ENCODE measurements at regions not wholly inside any gene's neighbourhood (a gene's known extent, or its start where the extent isn't known, plus 50 kb on each side); places are given as distances from the start of the nearest gene placed in this dataset.

DNA sequence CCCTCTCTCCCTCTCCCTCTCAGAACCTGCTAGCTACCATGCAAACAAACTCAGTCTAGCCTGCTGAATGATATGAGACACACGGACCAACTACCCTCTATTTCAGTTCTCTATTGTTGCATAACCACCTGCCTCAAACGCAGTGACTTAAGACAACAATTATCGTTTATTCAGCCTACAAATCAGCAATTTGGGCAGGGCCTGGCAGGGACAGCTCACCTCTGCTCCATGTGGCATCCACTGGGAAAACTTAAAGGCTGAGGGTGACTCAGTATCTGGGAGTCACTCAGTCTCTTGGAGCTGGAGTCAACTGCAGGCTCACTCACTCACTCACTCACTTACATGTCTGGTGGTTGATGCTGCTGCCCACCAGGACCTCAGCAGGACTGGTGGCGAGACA, 121.3 kb downstream of the SEC16B start:
- peak; percentile 77 for DNase-seq (ENCODE audit: low read depth)

DNA sequence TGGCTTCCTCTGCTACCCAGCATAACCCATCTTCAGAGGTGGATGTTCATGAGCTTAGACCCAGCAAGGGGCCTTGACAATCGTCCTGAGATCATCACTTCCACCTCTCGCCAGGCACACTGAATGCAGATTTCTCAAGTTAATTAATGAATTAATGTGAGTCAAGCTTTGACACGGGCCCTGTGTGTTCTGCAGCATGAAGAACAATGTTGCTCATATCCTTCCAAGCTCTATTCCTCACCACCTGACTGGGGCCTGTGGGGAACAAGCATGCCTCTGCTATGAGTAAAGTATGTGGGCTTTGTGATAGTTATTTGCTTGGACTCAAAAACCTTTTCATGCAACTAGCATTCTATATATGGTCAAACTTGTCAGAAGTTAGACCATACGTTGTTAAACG, 122.0 kb downstream of the SEC16B start:
- DNase-seq (ENCODE audit: low read depth), result peak; percentile 93

DNA sequence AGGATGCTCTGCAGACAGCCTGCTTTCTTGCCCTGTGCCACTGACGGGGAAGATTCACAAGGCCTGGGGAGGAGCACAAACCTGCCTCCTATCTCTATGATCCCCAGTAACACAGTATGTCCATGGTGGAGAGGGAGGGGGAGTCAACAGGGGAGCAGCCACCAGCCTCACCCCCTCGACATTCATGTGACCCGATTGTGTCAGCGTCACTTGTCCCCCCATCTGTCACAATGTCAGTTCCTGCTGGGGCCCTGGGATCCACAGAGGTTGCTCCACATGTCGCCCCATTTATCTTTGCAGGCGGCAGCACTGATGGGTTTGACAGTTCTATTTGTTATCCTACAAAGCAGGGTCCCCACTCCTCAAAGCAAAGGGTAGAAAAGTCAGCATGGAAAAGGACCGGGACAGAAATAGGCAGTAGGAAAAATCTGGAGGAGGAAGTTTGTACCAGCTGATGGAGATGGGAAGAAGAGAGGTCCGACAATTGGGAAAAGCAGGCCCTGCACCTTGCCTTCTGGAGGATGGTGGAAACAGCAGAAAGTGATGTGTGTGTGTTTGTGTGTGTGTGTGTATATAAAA, 130.9 kb downstream of the SEC16B start:
- no peak for DNase-seq (ENCODE audit: low read depth)

DNA sequence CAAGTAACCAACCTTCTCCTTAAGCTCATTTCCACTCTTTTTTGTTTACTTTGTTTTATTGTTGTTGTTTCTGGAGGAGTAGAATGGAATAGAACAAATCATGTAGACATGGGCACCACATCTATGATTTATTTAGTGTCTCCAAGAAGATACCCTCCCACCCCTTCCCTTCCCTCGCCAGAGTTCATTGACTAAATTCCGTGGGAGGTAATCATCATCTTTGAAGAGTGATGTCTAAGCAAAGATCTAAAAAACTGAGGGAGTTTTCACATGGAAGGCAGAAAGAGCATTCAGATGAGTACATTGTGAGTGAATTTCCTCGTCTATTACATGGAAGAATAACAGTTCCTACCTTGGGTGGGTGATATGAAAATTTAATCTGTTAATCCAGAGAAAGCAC, 136.2 kb downstream of the SEC16B start:
- no peak for DNase-seq (ENCODE audit: low read depth)

DNA sequence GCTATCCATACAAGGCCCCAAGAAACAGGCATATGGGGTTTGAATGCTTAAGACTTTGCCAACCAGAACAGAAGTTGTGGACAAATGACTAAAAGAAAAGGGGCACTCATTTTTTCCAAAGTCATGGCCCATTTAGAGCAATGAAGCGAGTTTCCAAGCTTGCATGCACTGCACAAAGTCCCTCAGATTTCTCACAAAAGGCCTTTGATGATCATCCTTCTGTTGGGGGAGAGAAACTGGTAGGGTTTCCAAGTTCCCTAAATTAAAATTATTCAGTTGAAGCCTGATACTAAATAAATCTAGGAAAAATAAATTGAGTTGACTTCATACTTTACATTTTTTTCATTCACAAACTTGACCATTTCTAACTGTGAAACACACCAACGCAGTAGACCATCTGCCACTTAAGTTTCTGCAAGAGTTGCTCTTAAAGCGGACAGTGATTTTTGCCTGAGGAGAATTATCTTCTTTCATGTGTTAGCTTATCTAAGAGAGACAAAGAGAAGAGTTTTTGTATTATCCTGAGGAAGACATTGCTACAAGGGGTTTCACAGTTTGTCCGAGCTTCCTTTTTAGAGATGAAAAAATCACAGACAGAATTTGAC, 139.2 kb downstream of the SEC16B start:
- no peak for DNase-seq (ENCODE audit: low read depth)

DNA sequence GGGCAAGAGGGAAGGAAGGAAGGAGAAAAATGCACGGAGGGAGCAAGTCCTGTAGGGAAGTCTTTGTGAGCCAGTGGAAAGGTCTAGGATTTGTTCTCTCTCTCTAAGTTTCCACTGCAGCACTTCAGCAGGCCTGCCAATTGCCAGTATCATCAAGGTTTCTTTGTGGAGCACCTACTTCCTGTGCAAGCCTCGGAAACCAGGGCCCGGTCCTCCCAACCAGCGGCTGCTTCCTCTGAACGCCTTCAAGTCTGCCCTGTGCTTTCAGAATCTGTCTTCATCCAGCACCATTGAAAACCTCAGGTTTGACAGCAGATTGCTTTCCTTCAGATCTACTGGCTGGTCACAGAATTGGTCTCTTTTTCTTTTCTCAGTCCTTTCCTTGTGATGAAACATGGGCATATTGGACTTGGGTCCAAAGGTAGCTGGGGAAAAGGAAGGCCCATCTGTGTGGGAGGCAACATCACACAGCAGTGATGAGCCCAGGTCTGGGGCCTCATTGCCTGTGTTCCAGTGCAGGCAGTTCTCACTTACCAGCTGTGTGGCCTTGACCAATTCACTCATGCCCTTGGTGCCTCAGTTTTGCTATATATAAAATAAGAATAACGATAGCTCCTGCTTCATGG, 144.5 kb downstream of the SEC16B start:
- DNase-seq (ENCODE audit: low read depth), result no peak

- no peak for DNase-seq (ENCODE audit: low read depth)
Measured at GRCh38 chr1:177824508-177824982, 145.3 kb downstream of the SEC16B start.

- no peak for DNase-seq (ENCODE audit: low read depth)
Measured at GRCh38 chr1:177820213-177820612, 149.6 kb downstream of the SEC16B start.

DNA sequence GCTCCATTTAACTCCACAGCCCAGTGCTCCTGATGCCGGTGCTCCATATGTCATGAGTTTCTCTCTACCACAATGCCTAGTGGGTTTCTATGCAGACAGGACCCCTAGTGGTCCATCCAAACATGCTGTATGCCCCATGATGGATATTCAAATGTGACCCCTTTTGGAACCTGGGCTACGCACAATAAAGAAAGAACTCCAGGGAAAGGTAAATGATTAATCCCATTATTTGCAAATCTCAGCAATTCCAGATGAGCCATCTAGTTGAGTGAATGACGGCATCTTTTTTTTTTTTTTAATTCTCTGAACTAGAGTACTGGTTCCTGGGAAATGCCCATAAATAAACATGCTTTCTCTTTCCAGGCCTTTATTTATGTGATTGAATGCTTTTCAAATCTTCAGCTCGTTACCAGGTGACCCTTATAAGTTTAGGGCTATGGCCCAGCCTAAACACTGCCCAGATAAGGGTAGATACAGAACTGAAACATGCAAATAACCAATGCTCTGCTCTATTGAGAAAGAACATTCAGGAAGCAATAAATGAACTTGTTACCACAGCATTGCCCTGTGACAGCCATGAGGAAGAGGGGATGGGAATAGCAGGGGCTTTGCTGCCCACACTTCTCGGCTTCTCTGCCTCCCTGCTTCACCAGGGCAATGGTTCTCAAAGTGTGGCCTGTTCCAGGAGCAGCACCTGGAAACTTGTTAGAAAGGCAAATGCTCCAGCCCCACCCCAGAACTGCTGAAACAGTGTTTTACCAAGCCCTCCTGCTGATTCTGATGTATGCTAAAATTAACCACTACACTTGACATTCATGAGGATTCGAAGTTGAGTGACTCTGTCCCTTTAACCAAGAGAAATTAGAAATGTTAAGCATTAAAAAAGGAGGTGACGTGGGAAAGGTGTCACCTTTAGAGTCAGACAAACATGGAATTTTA, 151.7 kb downstream of the SEC16B start:
- peak; percentile 88 for DNase-seq (ENCODE audit: low read depth)

DNA sequence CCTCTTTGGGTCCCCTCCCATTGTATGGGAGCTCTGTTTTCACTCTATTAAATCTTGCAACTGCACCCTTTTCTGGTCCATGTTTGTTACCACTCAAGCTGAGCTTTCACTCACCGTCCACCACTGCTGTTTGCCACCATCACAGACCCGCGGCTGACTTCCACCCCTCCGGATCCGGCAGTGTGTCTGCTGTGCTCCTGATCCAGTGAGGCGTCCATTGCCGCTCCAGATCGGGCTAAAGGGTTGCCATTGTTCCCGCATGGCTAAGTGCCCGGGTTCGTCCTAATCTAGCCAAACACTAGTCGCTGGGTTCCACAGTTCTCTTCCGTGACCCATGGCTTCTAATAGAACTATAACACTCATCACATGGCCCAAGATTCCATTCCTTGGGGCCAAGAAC, 157.2 kb downstream of the SEC16B start:
- DNase-seq (ENCODE audit: low read depth), result no peak

- no peak for DNase-seq (ENCODE audit: low read depth)
Measured at GRCh38 chr1:177812144-177812543, 157.7 kb downstream of the SEC16B start.

DNA sequence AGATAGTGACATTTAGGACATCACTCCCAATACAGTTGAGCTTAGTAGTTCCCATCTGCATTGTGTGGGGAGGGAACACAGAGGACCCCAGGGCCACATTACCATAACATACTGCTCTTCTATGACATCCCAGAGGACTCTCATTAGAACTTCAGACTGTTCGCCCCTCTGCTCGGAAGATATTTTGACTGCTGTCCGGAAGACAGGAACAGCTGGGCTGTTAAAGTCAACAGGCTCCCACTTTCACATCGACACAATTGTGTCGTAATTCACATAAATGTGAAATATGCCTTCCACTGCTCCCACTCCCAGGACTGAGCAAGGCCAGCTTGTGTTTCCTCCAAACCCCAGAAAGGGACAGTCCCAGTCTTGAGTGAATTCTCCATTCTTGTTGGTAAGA, 158.4 kb downstream of the SEC16B start:
- DNase-seq (ENCODE audit: low read depth), result no peak

DNA sequence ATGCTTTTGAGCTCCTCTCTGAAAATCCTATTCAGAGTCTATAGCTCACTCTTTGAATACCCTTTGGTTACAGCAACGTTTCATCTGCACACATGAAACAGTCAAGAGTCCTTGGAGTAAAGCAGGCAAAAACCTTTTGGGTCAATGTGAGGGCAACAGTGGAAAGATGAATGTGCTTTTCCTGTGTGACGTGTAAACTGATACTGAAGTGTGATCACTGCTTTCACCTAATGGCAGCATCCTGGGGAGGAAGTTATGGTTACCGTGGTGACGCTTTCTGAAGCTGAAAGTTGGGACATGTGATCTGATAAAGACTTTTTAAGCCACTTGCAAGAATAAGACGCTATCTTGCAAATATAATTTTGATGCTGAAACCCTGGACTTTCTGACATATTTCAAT, 160.0 kb downstream of the SEC16B start:
- no peak for DNase-seq (ENCODE audit: low read depth)

DNA sequence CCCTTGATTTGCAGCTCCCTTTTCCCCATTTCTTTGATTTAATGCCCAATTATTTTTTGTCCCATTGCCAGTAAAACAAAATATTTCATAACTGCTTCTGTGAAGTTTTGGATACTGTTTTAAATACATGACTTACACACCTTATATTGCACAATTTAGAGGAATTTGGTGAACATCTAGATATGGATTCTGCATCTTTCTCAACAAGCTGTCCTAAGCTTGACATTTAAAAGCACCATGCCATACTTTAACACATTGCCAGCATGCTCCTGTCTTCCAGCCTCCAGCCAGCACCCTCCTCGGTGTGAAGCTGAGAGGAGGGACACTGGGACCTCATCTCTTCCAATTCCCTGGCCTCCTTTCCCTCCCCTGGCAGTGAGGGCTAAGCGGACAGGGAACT, 167.6 kb downstream of the SEC16B start:
- DNase-seq (ENCODE audit: low read depth), result no peak

- no peak for DNase-seq (ENCODE audit: low read depth)
Measured at GRCh38 chr1:177801790-177802189, 168.1 kb downstream of the SEC16B start.

DNA sequence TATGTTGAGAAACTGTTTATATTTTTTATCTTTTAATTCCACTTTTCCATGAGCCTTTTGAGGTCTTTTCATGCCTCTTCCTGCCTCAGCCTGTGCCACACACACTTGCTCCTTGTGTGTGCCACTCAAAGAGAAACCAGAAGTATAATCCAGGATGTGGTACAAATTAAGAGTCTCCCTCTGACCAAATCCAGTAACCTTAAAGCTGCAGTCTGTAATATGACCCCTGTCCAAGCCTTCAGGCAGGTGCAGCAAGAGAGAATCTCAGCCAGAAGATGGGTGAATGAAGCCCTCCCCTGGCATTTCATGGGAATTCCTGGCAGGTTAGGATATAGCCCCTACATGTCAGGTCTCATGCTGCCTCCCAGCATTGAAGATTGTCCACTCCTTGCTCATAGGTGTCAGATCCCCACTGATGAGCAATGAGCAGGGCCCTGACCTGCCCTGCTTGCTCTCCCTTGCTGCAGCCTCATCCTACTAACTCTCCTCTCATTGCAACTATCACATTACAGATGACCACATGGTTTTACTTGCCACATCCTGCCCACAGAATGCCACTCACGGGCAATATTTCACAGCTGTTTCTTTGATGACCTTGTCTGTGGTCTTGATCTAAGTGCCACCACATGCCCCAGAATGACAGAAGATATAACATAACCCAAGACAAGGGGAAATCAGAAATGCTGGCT, 169.3 kb downstream of the SEC16B start:
- DNase-seq (ENCODE audit: low read depth), result peak; percentile 74

DNA sequence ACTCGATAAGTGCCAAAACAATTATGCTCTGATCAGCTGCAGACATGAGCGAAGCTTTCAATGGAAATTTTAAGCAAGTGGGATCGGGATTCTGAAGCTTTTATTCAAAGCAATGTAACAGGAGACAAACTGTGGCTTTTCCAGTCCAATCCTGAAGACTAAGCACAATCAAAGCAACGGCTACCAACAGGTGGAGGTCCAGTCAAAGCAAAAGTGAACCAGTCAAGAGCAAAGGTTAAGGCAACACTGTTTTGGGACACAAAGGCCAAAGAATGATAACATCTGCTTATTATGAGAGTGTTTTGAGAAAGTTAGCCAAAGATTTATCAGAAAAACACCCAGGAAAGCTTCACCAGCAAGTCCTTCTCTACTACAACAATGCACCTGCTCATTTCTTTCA, 170.1 kb downstream of the SEC16B start:
- DNase-seq (ENCODE audit: low read depth), result no peak

DNA sequence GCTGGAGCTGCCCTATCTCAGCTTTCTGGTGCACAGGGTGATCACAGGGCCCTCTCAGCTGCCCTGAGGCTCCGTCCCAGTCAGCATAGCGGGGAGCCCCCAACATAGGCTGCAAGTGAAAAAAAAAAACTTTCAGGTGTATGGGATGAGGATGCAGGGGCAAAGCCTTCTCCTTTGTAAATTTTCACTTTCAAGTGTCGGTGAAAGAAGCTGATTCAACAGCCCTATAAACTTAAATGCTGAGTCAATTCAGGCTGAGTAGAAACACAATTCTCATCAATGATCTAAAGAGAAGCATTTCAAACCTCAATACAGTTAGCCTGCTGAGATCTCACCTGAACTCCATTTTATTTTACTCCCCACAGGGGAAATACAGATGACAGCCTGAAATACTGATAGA, 171.2 kb downstream of the SEC16B start:
- DNase-seq (ENCODE audit: low read depth), result no peak

GRCh38 chr1:177796561-177796960, 173.3 kb downstream of the SEC16B start:
- DNase-seq (ENCODE audit: low read depth), result no peak

DNA sequence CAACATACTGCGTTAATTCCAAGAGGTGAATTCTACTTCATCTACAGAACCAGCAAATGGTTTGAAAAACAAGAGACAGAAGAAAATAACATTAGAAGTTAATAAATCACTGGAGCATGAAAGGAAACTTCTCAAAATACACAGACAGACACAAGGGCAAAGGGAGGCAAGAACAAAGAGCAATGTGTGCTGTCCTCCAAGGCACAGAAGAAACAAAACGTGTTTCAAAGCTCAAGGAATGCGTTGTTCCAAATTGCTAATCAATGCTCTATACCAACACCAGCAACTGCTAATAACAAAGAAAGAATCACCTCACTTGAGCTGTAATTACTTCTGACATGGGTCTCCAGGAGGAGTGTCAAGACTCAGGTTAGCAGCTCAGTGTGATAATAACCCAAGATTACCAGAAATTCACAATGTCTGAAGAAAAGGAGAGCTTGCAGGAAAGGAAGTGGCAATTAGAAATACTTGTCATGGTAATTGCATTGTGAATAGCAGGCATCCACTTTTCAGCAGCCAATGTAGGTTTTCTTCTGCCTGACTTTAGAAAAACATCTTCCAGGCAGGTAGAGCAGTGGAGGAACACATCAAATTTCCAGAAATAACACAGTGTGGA, 175.4 kb downstream of the SEC16B start:
- peak; percentile 75 for DNase-seq (ENCODE audit: low read depth)

GRCh38 chr1:177793900-177794299, 176.0 kb downstream of the SEC16B start:
- no peak for DNase-seq (ENCODE audit: low read depth)

Data from renal cortical epithelial cell (primary cell).